ENCODE measurements at regions not wholly inside any gene's neighbourhood (a gene's known extent, or its start where the extent isn't known, plus 50 kb on each side); places are given as distances from the start of the nearest gene placed in this dataset.

GRCh38 chr4:52273885-52274284 lies 222.8 kb downstream of the SPATA18 start:
- no peaks in the 10 kb centered on the region for H3K36me3 ChIP-seq (ENCODE audit: control insufficient read depth in 2 of 4, insufficient read depth in 4 of 4, low read length in 3 of 4)
- no peak overlapping the region for H4K91ac ChIP-seq (replicated peaks; ENCODE audit: insufficient read length, low read length)
- H3K23ac ChIP-seq (ENCODE audit: insufficient read length) = no peak overlapping the region
- H4K5ac ChIP-seq (ENCODE audit: insufficient read length, low read depth, low read length) = no peak overlapping the region
- H4K20me1 ChIP-seq (replicated peaks in 1 of 2; ENCODE audit: control insufficient read depth in 1 of 2, insufficient read depth in 2 of 2, low read length in 2 of 2) = no peaks in the 10 kb centered on the region
- H2BK120ac ChIP-seq (replicated peaks; ENCODE audit: low read depth, low read length) = no peak overlapping the region
- ChIA-PET POLR2A (ENCODE audit: partially characterized antibody) (no interaction called here), CTCF (ENCODE audit: partially characterized antibody) (no interaction called here)
- no peak overlapping the region for H2BK5ac ChIP-seq (ENCODE audit: low read depth, low read length)
- no peak for TF ChIP-seq E2F6 (IDR thresholded peaks at IDR 0.05)
- no peak for TF ChIP-seq POLR2A (IDR thresholded peaks at IDR 0.05; ENCODE audit: control extremely low read depth in 1 of 2, low read depth in 2 of 2, low read length in 2 of 2)
- no peak for TF ChIP-seq RXRA (IDR thresholded peaks at IDR 0.05; ENCODE audit: insufficient read depth, low read depth, low read length)
- no peak for TF ChIP-seq PHF8 (conservative IDR thresholded peaks at IDR 0.05; ENCODE audit: low read depth, low read length)
- no peak for TF ChIP-seq YY1 (IDR thresholded peaks at IDR 0.05; ENCODE audit: low read depth, low read length)
- no peak for TF ChIP-seq MAFK (IDR thresholded peaks at IDR 0.05; ENCODE audit: low read depth, low read length)
- TF ChIP-seq RNF2 (IDR thresholded peaks at IDR 0.05; ENCODE audit: borderline replicate concordance, low read depth, low read length, missing control alignments, poor library complexity, severe bottlenecking) = no peak
- TF ChIP-seq BACH1 (IDR thresholded peaks at IDR 0.05; ENCODE audit: low read length) = no peak
- TF ChIP-seq NANOG (IDR thresholded peaks at IDR 0.05; ENCODE audit: insufficient read depth, low read depth, low read length, poor library complexity, severe bottlenecking) = no peak
- no peak for TF ChIP-seq CEBPB (IDR thresholded peaks at IDR 0.05; ENCODE audit: low read depth, low read length)
- TF ChIP-seq CTBP2 (IDR thresholded peaks at IDR 0.05; ENCODE audit: borderline replicate concordance, insufficient read depth, insufficient read length, low read length) = no peak
- TF ChIP-seq EP300 (IDR thresholded peaks at IDR 0.05; ENCODE audit: borderline replicate concordance in 1 of 2, low read depth in 2 of 2, low read length in 2 of 2) = no peak
- TF ChIP-seq TCF12 (IDR thresholded peaks at IDR 0.05; ENCODE audit: low read depth, low read length) = no peak
- no peak for TF ChIP-seq CBX5 (IDR thresholded peaks at IDR 0.05; ENCODE audit: low read depth, low read length)
- H3K56ac ChIP-seq (replicated peaks; ENCODE audit: insufficient read length, low read depth, low read length) = no peak overlapping the region
- H3K27me3 ChIP-seq (replicated peaks in 1 of 4; ENCODE audit: control insufficient read depth in 3 of 4, extremely low read depth in 1 of 4, insufficient read depth in 3 of 4, low read length in 3 of 4) = no peaks in the 10 kb centered on the region
- FAIRE-seq (no peak), DNase-seq (ENCODE audit: low read depth in 1 of 2, low spot score in 2 of 2) (no peak)
- H3K27ac ChIP-seq (ENCODE audit: low read depth, low read length) = no peak overlapping the region
- H3K14ac ChIP-seq (ENCODE audit: insufficient read length) = no peak overlapping the region
- H3K23me2 ChIP-seq (ENCODE audit: low read depth, low read length) = no peaks in the 10 kb centered on the region
- no peak overlapping the region for H2BK15ac ChIP-seq (ENCODE audit: low read length)
- H3K9ac ChIP-seq (replicated peaks in 1 of 4; ENCODE audit: extremely low read depth in 1 of 4, low read depth in 3 of 4, low read length in 3 of 4) = no peak overlapping the region
- no peak overlapping the region for H3K4me3 ChIP-seq (ENCODE audit: extremely low read depth in 1 of 4, insufficient read depth in 2 of 4, low read depth in 3 of 4, low read length in 4 of 4)
- no peak overlapping the region for H3K4ac ChIP-seq (replicated peaks; ENCODE audit: insufficient read length, low read depth, low read length)
- no peak overlapping the region for H2BK12ac ChIP-seq (ENCODE audit: low read depth, low read length)
- H3K4me1 ChIP-seq (replicated peaks in 1 of 4; ENCODE audit: control insufficient read depth in 3 of 4, insufficient read depth in 4 of 4, low read length in 3 of 4) = peaks cover 0 to 4% (median 1%) of the 10 kb centered on the region in 4 experiments; a peak in 1 of 7 replicates
- no peak overlapping the region for H4K8ac ChIP-seq (ENCODE audit: extremely low read depth, insufficient read depth, low read length)
- H2AFZ ChIP-seq (ENCODE audit: low read length) = no peak overlapping the region
- H3K4me2 ChIP-seq (ENCODE audit: insufficient read depth in 1 of 2, low read depth in 2 of 2, low read length in 2 of 2) = no peak overlapping the region
- H3K79me2 ChIP-seq (ENCODE audit: control insufficient read depth in 1 of 2, insufficient read depth in 2 of 2, low read length in 2 of 2) = no peaks in the 10 kb centered on the region
- no peak overlapping the region for H2BK20ac ChIP-seq (ENCODE audit: low read length)
- H3K18ac ChIP-seq (ENCODE audit: extremely low read depth, low read length) = no peak overlapping the region
- no peaks in the 10 kb centered on the region for H3K79me1 ChIP-seq (ENCODE audit: low read depth, low read length)
- H3K9me3 ChIP-seq (ENCODE audit: insufficient read depth in 2 of 2, low read depth in 1 of 2, low read length in 1 of 2) = peaks cover 0 to 15% of the 10 kb centered on the region in 2 experiments; a peak in 2 of 4 replicates
- no peak overlapping the region for H2AK5ac ChIP-seq (ENCODE audit: low read depth, low read length)

Data from H1 (cell line).